ENCODE measurements at regions not wholly inside any gene's neighbourhood (a gene's known extent, or its start where the extent isn't known, plus 50 kb on each side); places are given as distances from the start of the nearest gene placed in this dataset.

DNA sequence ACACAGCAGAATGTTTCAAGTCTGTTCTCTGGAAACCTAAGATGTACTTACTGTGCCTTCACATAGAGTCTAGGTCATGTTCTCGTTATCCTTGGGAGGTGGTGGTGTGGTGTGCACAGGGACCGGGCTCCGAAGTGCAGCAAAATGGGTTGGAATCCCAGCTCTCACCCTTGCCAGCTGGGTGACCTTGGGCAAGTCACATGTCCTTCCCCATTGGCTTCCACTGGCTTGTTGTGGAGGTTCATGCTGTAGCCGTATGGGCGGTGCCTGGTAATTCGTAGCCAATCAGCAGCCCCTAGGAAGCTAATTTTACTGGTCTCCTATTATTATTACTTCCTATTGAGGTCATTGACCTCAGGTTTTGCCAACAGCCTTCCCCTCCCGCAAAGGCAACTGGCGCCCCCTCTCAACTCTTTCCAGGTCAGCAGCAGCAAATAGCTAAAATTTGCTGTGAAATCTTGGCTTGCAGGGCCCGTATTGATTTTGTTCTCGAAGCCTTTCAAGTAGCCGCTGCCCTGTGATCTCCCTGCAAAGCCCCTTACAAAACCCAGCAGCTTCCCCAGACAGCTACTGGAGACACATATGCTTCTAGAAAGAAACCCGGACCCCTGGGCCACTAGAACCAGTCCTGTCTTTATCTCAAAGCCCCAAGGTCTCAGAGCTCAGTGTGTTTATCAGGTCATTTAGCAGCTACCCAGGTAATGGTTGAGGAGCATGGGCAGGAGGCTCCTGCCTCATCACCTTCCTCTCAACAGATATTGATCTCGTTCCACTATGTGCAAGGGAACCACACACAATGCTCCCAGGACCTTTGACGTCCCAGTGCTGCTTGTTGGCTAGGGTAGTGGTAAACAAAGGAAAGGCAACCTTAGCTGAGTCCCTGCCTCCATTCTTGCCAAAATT is 66.5 kb upstream of the SLC1A4 start:
- CTCF ChIA-PET, result no interaction called here
- DNase-seq (ENCODE audit: low read depth, low spot score) (no peak), ATAC-seq (no peak)
- TF ChIP-seq, protein P1, sequence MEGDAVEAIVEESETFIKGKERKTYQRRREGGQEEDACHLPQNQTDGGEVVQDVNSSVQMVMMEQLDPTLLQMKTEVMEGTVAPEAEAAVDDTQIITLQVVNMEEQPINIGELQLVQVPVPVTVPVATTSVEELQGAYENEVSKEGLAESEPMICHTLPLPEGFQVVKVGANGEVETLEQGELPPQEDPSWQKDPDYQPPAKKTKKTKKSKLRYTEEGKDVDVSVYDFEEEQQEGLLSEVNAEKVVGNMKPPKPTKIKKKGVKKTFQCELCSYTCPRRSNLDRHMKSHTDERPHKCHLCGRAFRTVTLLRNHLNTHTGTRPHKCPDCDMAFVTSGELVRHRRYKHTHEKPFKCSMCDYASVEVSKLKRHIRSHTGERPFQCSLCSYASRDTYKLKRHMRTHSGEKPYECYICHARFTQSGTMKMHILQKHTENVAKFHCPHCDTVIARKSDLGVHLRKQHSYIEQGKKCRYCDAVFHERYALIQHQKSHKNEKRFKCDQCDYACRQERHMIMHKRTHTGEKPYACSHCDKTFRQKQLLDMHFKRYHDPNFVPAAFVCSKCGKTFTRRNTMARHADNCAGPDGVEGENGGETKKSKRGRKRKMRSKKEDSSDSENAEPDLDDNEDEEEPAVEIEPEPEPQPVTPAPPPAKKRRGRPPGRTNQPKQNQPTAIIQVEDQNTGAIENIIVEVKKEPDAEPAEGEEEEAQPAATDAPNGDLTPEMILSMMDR (IDR thresholded peaks at IDR 0.05), result no peak
- TF ChIP-seq SIN3A (IDR thresholded peaks at IDR 0.05; ENCODE audit: borderline replicate concordance, insufficient read depth, low read depth, low read length) (no peak), TCF7L2 (IDR thresholded peaks at IDR 0.05; ENCODE audit: low read depth, low read length) (no peak), POLR2AphosphoS5 (IDR thresholded peaks at IDR 0.05; ENCODE audit: low read depth, low read length) (no peak)
- TF ChIP-seq, protein P2, sequence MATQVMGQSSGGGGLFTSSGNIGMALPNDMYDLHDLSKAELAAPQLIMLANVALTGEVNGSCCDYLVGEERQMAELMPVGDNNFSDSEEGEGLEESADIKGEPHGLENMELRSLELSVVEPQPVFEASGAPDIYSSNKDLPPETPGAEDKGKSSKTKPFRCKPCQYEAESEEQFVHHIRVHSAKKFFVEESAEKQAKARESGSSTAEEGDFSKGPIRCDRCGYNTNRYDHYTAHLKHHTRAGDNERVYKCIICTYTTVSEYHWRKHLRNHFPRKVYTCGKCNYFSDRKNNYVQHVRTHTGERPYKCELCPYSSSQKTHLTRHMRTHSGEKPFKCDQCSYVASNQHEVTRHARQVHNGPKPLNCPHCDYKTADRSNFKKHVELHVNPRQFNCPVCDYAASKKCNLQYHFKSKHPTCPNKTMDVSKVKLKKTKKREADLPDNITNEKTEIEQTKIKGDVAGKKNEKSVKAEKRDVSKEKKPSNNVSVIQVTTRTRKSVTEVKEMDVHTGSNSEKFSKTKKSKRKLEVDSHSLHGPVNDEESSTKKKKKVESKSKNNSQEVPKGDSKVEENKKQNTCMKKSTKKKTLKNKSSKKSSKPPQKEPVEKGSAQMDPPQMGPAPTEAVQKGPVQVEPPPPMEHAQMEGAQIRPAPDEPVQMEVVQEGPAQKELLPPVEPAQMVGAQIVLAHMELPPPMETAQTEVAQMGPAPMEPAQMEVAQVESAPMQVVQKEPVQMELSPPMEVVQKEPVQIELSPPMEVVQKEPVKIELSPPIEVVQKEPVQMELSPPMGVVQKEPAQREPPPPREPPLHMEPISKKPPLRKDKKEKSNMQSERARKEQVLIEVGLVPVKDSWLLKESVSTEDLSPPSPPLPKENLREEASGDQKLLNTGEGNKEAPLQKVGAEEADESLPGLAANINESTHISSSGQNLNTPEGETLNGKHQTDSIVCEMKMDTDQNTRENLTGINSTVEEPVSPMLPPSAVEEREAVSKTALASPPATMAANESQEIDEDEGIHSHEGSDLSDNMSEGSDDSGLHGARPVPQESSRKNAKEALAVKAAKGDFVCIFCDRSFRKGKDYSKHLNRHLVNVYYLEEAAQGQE (IDR thresholded peaks at IDR 0.05; ENCODE audit: insufficient read depth in 1 of 2, low read depth in 2 of 2, low read length in 1 of 2), result no peak
- no TSS peak for BruUV-seq (replicated peaks)
- no peaks in the 10 kb centered on the region for H3K27me3 ChIP-seq (ENCODE audit: control insufficient read depth, insufficient read depth, low read length)
- H3K27ac ChIP-seq (ENCODE audit: low read length), result no peak overlapping the region
- in situ Hi-C loops (cut with HindIII; ENCODE audit: low pct_unique_long_range_greater_than_20kb, low sequenced_read_pairs), result no loop called here
- intact Hi-C loops (cut with micrococcal nuclease; ENCODE audit: unreplicated experiment), result no loop called here
- POLR2A ChIA-PET, result no interaction called here
- no peaks in the 10 kb centered on the region for H3K36me3 ChIP-seq (ENCODE audit: control insufficient read depth, insufficient read depth, low read length)
- no peaks in the 10 kb centered on the region for H3K4me1 ChIP-seq (ENCODE audit: control insufficient read depth, insufficient read depth, low read length)
- H3K4me3 ChIP-seq (ENCODE audit: low read depth in 2 of 2, low read length in 2 of 2), result no peak overlapping the region
- no peaks in the 10 kb centered on the region for H3K9me3 ChIP-seq (ENCODE audit: control insufficient read depth, insufficient read depth, low read depth, low read length)

DNA sequence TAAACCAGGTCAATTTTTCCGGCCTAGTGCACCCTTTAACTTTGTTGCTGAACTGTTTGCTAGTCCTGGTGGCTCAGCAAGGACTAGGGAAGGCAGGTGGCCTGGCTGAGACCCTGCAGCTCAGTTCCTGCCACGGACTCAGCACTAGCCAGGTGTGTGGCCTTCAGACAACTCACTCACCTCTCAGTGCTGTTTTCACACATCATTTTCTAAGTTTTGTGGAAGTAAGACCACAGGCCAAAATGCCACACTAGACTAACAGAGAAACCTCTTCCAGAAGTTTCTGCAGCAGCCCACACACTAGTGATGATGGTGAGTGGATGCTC is 65.9 kb upstream of the SLC1A4 start:
- no TSS peak for BruUV-seq (replicated peaks)
- in situ Hi-C loops (cut with HindIII; ENCODE audit: low pct_unique_long_range_greater_than_20kb, low sequenced_read_pairs), result no loop called here
- ATAC-seq (no peak), DNase-seq (ENCODE audit: low read depth, low spot score) (no peak)
- Histone ChIP-seq H3K9me3 (ENCODE audit: control insufficient read depth, insufficient read depth, low read depth, low read length) (no peaks in the 10 kb centered on the region), H3K27me3 (ENCODE audit: control insufficient read depth, insufficient read depth, low read length) (no peaks in the 10 kb centered on the region), H3K27ac (ENCODE audit: low read length) (no peak overlapping the region), H3K4me1 (ENCODE audit: control insufficient read depth, insufficient read depth, low read length) (no peaks in the 10 kb centered on the region), H3K36me3 (ENCODE audit: control insufficient read depth, insufficient read depth, low read length) (no peaks in the 10 kb centered on the region), H3K4me3 (ENCODE audit: low read depth in 2 of 2, low read length in 2 of 2) (no peak overlapping the region)
- TF ChIP-seq TCF7L2 (IDR thresholded peaks at IDR 0.05; ENCODE audit: low read depth, low read length) (no peak), SIN3A (IDR thresholded peaks at IDR 0.05; ENCODE audit: borderline replicate concordance, insufficient read depth, low read depth, low read length) (no peak), POLR2AphosphoS5 (IDR thresholded peaks at IDR 0.05; ENCODE audit: low read depth, low read length) (no peak)
- TF ChIP-seq, protein P2 (IDR thresholded peaks at IDR 0.05; ENCODE audit: insufficient read depth in 1 of 2, low read depth in 2 of 2, low read length in 1 of 2), result no peak
- TF ChIP-seq, protein P1 (IDR thresholded peaks at IDR 0.05), result no peak
- CTCF ChIA-PET, result no interaction called here
- POLR2A ChIA-PET, result no interaction called here
- intact Hi-C loops (cut with micrococcal nuclease; ENCODE audit: unreplicated experiment), result no loop called here
